ENCODE measurements at regions not wholly inside any gene's neighbourhood (a gene's known extent, or its start where the extent isn't known, plus 50 kb on each side); places are given as distances from the start of the nearest gene placed in this dataset.

DNA sequence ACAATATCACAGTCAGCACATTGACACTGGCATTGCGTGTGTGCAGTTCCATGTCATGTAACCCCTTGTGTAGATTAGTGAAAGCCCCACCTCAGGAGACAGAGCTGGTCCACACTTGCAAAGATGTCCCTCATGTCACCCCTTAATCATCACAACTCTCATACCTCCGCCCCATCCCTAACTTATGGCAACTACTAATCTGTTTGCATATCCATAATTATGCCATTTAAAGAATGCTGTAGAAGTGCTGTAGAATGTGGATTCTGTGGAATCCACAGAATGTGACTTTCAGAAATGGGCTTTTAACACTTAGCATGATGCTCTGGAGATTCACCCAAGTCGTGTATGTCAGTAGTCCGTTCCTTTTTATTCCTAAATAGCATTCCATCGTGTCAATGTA is 102.8 kb upstream of the VSTM2A start (continued):
- TF ChIP-seq, protein P1, sequence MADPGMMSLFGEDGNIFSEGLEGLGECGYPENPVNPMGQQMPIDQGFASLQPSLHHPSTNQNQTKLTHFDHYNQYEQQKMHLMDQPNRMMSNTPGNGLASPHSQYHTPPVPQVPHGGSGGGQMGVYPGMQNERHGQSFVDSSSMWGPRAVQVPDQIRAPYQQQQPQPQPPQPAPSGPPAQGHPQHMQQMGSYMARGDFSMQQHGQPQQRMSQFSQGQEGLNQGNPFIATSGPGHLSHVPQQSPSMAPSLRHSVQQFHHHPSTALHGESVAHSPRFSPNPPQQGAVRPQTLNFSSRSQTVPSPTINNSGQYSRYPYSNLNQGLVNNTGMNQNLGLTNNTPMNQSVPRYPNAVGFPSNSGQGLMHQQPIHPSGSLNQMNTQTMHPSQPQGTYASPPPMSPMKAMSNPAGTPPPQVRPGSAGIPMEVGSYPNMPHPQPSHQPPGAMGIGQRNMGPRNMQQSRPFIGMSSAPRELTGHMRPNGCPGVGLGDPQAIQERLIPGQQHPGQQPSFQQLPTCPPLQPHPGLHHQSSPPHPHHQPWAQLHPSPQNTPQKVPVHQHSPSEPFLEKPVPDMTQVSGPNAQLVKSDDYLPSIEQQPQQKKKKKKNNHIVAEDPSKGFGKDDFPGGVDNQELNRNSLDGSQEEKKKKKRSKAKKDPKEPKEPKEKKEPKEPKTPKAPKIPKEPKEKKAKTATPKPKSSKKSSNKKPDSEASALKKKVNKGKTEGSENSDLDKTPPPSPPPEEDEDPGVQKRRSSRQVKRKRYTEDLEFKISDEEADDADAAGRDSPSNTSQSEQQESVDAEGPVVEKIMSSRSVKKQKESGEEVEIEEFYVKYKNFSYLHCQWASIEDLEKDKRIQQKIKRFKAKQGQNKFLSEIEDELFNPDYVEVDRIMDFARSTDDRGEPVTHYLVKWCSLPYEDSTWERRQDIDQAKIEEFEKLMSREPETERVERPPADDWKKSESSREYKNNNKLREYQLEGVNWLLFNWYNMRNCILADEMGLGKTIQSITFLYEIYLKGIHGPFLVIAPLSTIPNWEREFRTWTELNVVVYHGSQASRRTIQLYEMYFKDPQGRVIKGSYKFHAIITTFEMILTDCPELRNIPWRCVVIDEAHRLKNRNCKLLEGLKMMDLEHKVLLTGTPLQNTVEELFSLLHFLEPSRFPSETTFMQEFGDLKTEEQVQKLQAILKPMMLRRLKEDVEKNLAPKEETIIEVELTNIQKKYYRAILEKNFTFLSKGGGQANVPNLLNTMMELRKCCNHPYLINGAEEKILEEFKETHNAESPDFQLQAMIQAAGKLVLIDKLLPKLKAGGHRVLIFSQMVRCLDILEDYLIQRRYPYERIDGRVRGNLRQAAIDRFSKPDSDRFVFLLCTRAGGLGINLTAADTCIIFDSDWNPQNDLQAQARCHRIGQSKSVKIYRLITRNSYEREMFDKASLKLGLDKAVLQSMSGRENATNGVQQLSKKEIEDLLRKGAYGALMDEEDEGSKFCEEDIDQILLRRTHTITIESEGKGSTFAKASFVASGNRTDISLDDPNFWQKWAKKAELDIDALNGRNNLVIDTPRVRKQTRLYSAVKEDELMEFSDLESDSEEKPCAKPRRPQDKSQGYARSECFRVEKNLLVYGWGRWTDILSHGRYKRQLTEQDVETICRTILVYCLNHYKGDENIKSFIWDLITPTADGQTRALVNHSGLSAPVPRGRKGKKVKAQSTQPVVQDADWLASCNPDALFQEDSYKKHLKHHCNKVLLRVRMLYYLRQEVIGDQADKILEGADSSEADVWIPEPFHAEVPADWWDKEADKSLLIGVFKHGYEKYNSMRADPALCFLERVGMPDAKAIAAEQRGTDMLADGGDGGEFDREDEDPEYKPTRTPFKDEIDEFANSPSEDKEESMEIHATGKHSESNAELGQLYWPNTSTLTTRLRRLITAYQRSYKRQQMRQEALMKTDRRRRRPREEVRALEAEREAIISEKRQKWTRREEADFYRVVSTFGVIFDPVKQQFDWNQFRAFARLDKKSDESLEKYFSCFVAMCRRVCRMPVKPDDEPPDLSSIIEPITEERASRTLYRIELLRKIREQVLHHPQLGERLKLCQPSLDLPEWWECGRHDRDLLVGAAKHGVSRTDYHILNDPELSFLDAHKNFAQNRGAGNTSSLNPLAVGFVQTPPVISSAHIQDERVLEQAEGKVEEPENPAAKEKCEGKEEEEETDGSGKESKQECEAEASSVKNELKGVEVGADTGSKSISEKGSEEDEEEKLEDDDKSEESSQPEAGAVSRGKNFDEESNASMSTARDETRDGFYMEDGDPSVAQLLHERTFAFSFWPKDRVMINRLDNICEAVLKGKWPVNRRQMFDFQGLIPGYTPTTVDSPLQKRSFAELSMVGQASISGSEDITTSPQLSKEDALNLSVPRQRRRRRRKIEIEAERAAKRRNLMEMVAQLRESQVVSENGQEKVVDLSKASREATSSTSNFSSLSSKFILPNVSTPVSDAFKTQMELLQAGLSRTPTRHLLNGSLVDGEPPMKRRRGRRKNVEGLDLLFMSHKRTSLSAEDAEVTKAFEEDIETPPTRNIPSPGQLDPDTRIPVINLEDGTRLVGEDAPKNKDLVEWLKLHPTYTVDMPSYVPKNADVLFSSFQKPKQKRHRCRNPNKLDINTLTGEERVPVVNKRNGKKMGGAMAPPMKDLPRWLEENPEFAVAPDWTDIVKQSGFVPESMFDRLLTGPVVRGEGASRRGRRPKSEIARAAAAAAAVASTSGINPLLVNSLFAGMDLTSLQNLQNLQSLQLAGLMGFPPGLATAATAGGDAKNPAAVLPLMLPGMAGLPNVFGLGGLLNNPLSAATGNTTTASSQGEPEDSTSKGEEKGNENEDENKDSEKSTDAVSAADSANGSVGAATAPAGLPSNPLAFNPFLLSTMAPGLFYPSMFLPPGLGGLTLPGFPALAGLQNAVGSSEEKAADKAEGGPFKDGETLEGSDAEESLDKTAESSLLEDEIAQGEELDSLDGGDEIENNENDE (IDR thresholded peaks at IDR 0.05; ENCODE audit: insufficient replicate concordance, low read length): no peak
- TF ChIP-seq SAP30 (IDR thresholded peaks at IDR 0.05; ENCODE audit: insufficient read depth, insufficient replicate concordance, low read length): no peak

Data from H1 (cell line).